ENCODE measurements at regions not wholly inside any gene's neighbourhood (a gene's known extent, or its start where the extent isn't known, plus 50 kb on each side); places are given as distances from the start of the nearest gene placed in this dataset.

DNA sequence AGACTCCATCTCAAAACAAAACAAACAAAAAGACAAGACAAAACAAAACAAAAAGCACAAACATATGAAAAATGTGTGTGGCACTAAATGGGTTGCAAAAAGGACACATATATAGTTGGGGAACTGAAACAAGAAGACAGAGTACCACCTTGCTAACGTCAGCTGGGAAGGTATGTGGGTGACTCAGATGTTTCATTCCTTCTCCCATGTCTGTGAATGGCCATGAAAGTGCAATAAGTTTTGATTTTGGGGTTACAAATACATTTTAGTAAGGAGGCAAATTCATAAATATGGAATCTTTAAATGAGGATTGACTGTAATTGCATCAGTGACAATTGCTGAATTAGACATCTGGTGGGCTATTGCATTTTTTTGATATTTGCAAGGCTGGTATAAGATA, 81.6 kb upstream of the KLF4 start:
- TF ChIP-seq, protein P1, sequence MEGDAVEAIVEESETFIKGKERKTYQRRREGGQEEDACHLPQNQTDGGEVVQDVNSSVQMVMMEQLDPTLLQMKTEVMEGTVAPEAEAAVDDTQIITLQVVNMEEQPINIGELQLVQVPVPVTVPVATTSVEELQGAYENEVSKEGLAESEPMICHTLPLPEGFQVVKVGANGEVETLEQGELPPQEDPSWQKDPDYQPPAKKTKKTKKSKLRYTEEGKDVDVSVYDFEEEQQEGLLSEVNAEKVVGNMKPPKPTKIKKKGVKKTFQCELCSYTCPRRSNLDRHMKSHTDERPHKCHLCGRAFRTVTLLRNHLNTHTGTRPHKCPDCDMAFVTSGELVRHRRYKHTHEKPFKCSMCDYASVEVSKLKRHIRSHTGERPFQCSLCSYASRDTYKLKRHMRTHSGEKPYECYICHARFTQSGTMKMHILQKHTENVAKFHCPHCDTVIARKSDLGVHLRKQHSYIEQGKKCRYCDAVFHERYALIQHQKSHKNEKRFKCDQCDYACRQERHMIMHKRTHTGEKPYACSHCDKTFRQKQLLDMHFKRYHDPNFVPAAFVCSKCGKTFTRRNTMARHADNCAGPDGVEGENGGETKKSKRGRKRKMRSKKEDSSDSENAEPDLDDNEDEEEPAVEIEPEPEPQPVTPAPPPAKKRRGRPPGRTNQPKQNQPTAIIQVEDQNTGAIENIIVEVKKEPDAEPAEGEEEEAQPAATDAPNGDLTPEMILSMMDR (IDR thresholded peaks at IDR 0.05): no peak
- TF ChIP-seq ZFX (IDR thresholded peaks at IDR 0.05; ENCODE audit: borderline replicate concordance): no peak

Data from 22Rv1 (cell line).